ENCODE measurements at regions not wholly inside any gene's neighbourhood (a gene's known extent, or its start where the extent isn't known, plus 50 kb on each side); places are given as distances from the start of the nearest gene placed in this dataset.

- Mint-ChIP-seq H3K4me1 (ENCODE audit: unreplicated experiment) (no peaks in the 10 kb centered on the region), H3K27me3 (ENCODE audit: unreplicated experiment) (no peaks in the 10 kb centered on the region), H3K4me3 (ENCODE audit: unreplicated experiment) (no peak overlapping the region), H3K36me3 (ENCODE audit: low read depth, unreplicated experiment) (no peaks in the 10 kb centered on the region), H3K9me3 (ENCODE audit: unreplicated experiment) (peaks cover 33% of the 10 kb centered on the region), H3K27ac (ENCODE audit: unreplicated experiment) (no peak overlapping the region)
- no peak for DNase-seq (ENCODE audit: low spot score)
- TF ChIP-seq, protein P1, sequence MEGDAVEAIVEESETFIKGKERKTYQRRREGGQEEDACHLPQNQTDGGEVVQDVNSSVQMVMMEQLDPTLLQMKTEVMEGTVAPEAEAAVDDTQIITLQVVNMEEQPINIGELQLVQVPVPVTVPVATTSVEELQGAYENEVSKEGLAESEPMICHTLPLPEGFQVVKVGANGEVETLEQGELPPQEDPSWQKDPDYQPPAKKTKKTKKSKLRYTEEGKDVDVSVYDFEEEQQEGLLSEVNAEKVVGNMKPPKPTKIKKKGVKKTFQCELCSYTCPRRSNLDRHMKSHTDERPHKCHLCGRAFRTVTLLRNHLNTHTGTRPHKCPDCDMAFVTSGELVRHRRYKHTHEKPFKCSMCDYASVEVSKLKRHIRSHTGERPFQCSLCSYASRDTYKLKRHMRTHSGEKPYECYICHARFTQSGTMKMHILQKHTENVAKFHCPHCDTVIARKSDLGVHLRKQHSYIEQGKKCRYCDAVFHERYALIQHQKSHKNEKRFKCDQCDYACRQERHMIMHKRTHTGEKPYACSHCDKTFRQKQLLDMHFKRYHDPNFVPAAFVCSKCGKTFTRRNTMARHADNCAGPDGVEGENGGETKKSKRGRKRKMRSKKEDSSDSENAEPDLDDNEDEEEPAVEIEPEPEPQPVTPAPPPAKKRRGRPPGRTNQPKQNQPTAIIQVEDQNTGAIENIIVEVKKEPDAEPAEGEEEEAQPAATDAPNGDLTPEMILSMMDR (IDR thresholded peaks at IDR 0.05; ENCODE audit: unreplicated experiment) = no peak
Observed at GRCh38 chr3:128515-129172, 67.9 kb upstream of the CHL1 start.

- Mint-ChIP-seq H3K27me3 (ENCODE audit: unreplicated experiment) (peaks cover 2% of the 10 kb centered on the region), H3K36me3 (ENCODE audit: low read depth, unreplicated experiment) (no peaks in the 10 kb centered on the region), H3K27ac (ENCODE audit: unreplicated experiment) (no peak overlapping the region), H3K4me3 (ENCODE audit: unreplicated experiment) (no peak overlapping the region), H3K9me3 (ENCODE audit: unreplicated experiment) (peaks cover 17% of the 10 kb centered on the region), H3K4me1 (ENCODE audit: unreplicated experiment) (no peaks in the 10 kb centered on the region)
- no peak for DNase-seq (ENCODE audit: low spot score)
- TF ChIP-seq, protein P1 (IDR thresholded peaks at IDR 0.05; ENCODE audit: unreplicated experiment) = no peak
Observed at GRCh38 chr3:131151-131888, 65.2 kb upstream of the CHL1 start.

GRCh38 chr3:132378-132777 lies 64.2 kb upstream of the CHL1 start:
- H3K27me3 Mint-ChIP-seq (ENCODE audit: unreplicated experiment) = peaks cover 2% of the 10 kb centered on the region
- DNase-seq (ENCODE audit: low spot score) = no peak
- no peak overlapping the region for H3K27ac Mint-ChIP-seq (ENCODE audit: unreplicated experiment)
- no peak overlapping the region for H3K4me3 Mint-ChIP-seq (ENCODE audit: unreplicated experiment)
- no peaks in the 10 kb centered on the region for H3K36me3 Mint-ChIP-seq (ENCODE audit: low read depth, unreplicated experiment)
- H3K9me3 Mint-ChIP-seq (ENCODE audit: unreplicated experiment) = peaks cover 12% of the 10 kb centered on the region
- no peaks in the 10 kb centered on the region for H3K4me1 Mint-ChIP-seq (ENCODE audit: unreplicated experiment)
- TF ChIP-seq, protein P1 (IDR thresholded peaks at IDR 0.05; ENCODE audit: unreplicated experiment) = no peak

- TF ChIP-seq, protein P1 (IDR thresholded peaks at IDR 0.05; ENCODE audit: unreplicated experiment) = no peak
- Mint-ChIP-seq H3K36me3 (ENCODE audit: low read depth, unreplicated experiment) (no peaks in the 10 kb centered on the region), H3K9me3 (ENCODE audit: unreplicated experiment) (peaks cover 13% of the 10 kb centered on the region), H3K27ac (ENCODE audit: unreplicated experiment) (no peak overlapping the region), H3K27me3 (ENCODE audit: unreplicated experiment) (peaks cover 2% of the 10 kb centered on the region), H3K4me1 (ENCODE audit: unreplicated experiment) (no peaks in the 10 kb centered on the region), H3K4me3 (ENCODE audit: unreplicated experiment) (no peak overlapping the region)
- DNase-seq (ENCODE audit: low spot score) = no peak
Observed at GRCh38 chr3:132904-133303, 63.7 kb upstream of the CHL1 start.

- H3K4me1 Mint-ChIP-seq (ENCODE audit: unreplicated experiment) = no peaks in the 10 kb centered on the region
- no peak overlapping the region for H3K4me3 Mint-ChIP-seq (ENCODE audit: unreplicated experiment)
- TF ChIP-seq, protein P1 (IDR thresholded peaks at IDR 0.05; ENCODE audit: unreplicated experiment) = no peak
- H3K27me3 Mint-ChIP-seq (ENCODE audit: unreplicated experiment) = no peaks in the 10 kb centered on the region
- no peak overlapping the region for H3K27ac Mint-ChIP-seq (ENCODE audit: unreplicated experiment)
- H3K9me3 Mint-ChIP-seq (ENCODE audit: unreplicated experiment) = peaks cover 25% of the 10 kb centered on the region
- no peak for DNase-seq (ENCODE audit: low spot score)
- no peaks in the 10 kb centered on the region for H3K36me3 Mint-ChIP-seq (ENCODE audit: low read depth, unreplicated experiment)
Observed at GRCh38 chr3:140748-141330, 55.7 kb upstream of the CHL1 start.

Measured in endothelial cell (in vitro differentiated cells).